GM23248 (cell line): ENCODE measurements at regions not wholly inside any gene's neighbourhood (a gene's known extent, or its start where the extent isn't known, plus 50 kb on each side); places are given as distances from the start of the nearest gene placed in this dataset.

Experiments
- DNase-seq: peaks from one replicate; pipeline ENCODE4 v3.0.0-alpha.2; 2015
- H2AFZ ChIP-seq: fragments of 200-600 bp; sonication (generic); 2 replicates; pipeline ENCODE4 v1.6.1; 2016; ENCODE audit warnings: antibody characterized with exemption
- H3F3A ChIP-seq: fragments of 200-600 bp; sonication (generic); 2 replicates; pipeline ENCODE4 v1.6.1; 2016; ENCODE audit warnings: mild to moderate bottlenecking, antibody characterized with exemption, mixed run types; ENCODE audit not compliant: insufficient read depth
- H3K27ac ChIP-seq: fragments of 200-600 bp; sonication (generic); 2 replicates; pipeline ENCODE4 v1.5.1; 2016; ENCODE audit warnings: mild to moderate bottlenecking
- H3K27me3 ChIP-seq: fragments of 200-600 bp; sonication (generic); replicated peaks from 2 replicates; pipeline ENCODE4 v1.6.1; 2016; ENCODE audit warnings: mild to moderate bottlenecking; ENCODE audit not compliant: insufficient read depth
- H3K36me3 ChIP-seq: fragments of 200-600 bp; sonication (generic); 2 replicates; pipeline ENCODE4 v1.6.1; 2016; ENCODE audit warnings: low read depth, mild to moderate bottlenecking
- H3K4me1 ChIP-seq: fragments of 200-600 bp; sonication (generic); 2 replicates; pipeline ENCODE4 v1.6.1; 2016; ENCODE audit warnings: mild to moderate bottlenecking; ENCODE audit not compliant: insufficient read depth
- H3K4me2 ChIP-seq: fragments of 200-600 bp; sonication (generic); one replicate; pipeline ENCODE4 v1.6.1; 2016; ENCODE audit warnings: mild to moderate bottlenecking; ENCODE audit not compliant: unreplicated experiment
- H3K4me3 ChIP-seq: fragments of 200-600 bp; sonication (generic); 2 replicates; pipeline ENCODE4 v1.5.1; 2016; ENCODE audit warnings: mild to moderate bottlenecking
- H3K79me2 ChIP-seq: fragments of 200-600 bp; sonication (generic); 2 replicates; pipeline ENCODE4 v1.6.1; 2016; ENCODE audit warnings: mild to moderate bottlenecking; ENCODE audit not compliant: insufficient read depth
- H3K9ac ChIP-seq: fragments of 200-600 bp; sonication (generic); 2 replicates; pipeline ENCODE4 v1.6.1; 2016; ENCODE audit warnings: mild to moderate bottlenecking
- H3K9me2 ChIP-seq: fragments of 200-600 bp; sonication (generic); 2 replicates; pipeline ENCODE4 v1.6.1; 2016; ENCODE audit warnings: mixed run types, mild to moderate bottlenecking, moderate library complexity; ENCODE audit not compliant: insufficient read depth
- H3K9me3 ChIP-seq: fragments of 200-600 bp; sonication (generic); one replicate; pipeline ENCODE4 v1.6.1; 2017; ENCODE audit warnings: low read depth
- H4K20me1 ChIP-seq: fragments of 200-600 bp; sonication (generic); 2 replicates; pipeline ENCODE4 v1.6.0; 2016; ENCODE audit not compliant: insufficient read depth
- EZH2 ChIP-seq: fragments of 200-600 bp; sonication (generic); IDR thresholded peaks from 2 replicates; pipeline ENCODE4 v1.6.1; 2018; ENCODE audit warnings: antibody characterized with exemption, mild to moderate bottlenecking; ENCODE audit not compliant: insufficient read depth, poor library complexity, severe bottlenecking
- EZH2phosphoT487 ChIP-seq: fragments of 200-600 bp; sonication (generic); IDR thresholded peaks from 2 replicates; pipeline ENCODE4 v1.6.1; 2018; ENCODE audit warnings: antibody characterized with exemption, moderate library complexity, mild to moderate bottlenecking, low read depth; ENCODE audit not compliant: insufficient read depth
- WGBS, 2 experiments: methylation state at CpG; one replicate each; pipeline ENCODE4 v1.1.6; 2015 to 2017; ENCODE audit warnings: low lambda C conversion rate in 2 of 2, low coverage in 1 of 2; ENCODE audit errors: missing lambda C conversion rate in 2 of 2; 5-methylcytosine and 5-hydroxymethylcytosine counted together
- in situ Hi-C: fragments of 300-500 bp; cut with MboI; formaldehyde crosslinking; loops from 2 replicates; pipeline ENCODE4 v1.15.0; 2020

DNA sequence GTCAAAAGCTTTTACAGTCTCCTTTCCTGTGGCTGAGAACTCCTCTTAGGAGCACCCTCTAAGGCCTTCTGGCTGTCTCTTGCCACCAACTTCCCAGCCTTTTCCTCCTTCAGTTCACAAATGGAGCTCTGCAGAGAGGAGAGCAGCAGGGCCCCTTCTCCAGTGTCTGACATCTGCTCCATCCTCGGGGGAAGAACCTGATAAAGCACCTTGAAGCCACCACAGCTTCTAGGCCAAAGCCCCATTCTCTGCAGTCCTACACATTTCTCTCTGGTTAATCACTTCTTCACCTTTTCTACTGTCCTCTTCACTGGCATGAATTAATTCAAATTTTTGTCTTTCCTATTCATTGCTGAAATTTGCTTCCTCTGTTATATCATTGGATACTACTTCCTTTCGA lies 378.1 kb upstream of the POU3F1 start:
- H3K36me3 ChIP-seq, result no peaks in the 10 kb centered on the region
- H2AFZ ChIP-seq, result no peak overlapping the region
- no peaks in the 10 kb centered on the region for H3K79me2 ChIP-seq
- H3K4me1 ChIP-seq, result no peaks in the 10 kb centered on the region
- DNase-seq, result no peak
- in situ Hi-C loops, result no loop called here
- no peaks in the 10 kb centered on the region for H3K27me3 ChIP-seq
- H3K4me2 ChIP-seq, result no peak overlapping the region
- no peaks in the 10 kb centered on the region for H4K20me1 ChIP-seq
- H3K4me3 ChIP-seq, result no peak overlapping the region
- H3K27ac ChIP-seq, result no peak overlapping the region
- WGBS, 2 experiments, result 8 to 16% methylated on average over 2 of the region's 2 CpGs
- TF ChIP-seq EZH2phosphoT487 (no peak), EZH2 (no peak)
- no peaks in the 10 kb centered on the region for H3K9me3 ChIP-seq
- H3K9me2 ChIP-seq, result no peaks in the 10 kb centered on the region
- no peaks in the 10 kb centered on the region for H3F3A ChIP-seq
- H3K9ac ChIP-seq, result no peak overlapping the region

- H3K79me2 ChIP-seq, result no peaks in the 10 kb centered on the region
- TF ChIP-seq EZH2 (no peak), EZH2phosphoT487 (no peak)
- no peaks in the 10 kb centered on the region for H3K4me1 ChIP-seq
- in situ Hi-C loops, result no loop called here
- H3K36me3 ChIP-seq, result no peaks in the 10 kb centered on the region
- WGBS, 2 experiments, result 30 to 36% methylated on average over 4 of the region's 4 CpGs
- H3K4me2 ChIP-seq, result no peak overlapping the region
- no peak for DNase-seq
- H4K20me1 ChIP-seq, result no peaks in the 10 kb centered on the region
- no peak overlapping the region for H3K4me3 ChIP-seq
- H3K27ac ChIP-seq, result no peak overlapping the region
- no peaks in the 10 kb centered on the region for H3K9me3 ChIP-seq
- H2AFZ ChIP-seq, result no peak overlapping the region
- H3K9ac ChIP-seq, result no peak overlapping the region
- H3F3A ChIP-seq, result no peaks in the 10 kb centered on the region
- H3K9me2 ChIP-seq, result no peaks in the 10 kb centered on the region
- H3K27me3 ChIP-seq, result no peaks in the 10 kb centered on the region
These were observed 374.1 kb upstream of the POU3F1 start for GRCh38 chr1:38420666-38421065.

DNA sequence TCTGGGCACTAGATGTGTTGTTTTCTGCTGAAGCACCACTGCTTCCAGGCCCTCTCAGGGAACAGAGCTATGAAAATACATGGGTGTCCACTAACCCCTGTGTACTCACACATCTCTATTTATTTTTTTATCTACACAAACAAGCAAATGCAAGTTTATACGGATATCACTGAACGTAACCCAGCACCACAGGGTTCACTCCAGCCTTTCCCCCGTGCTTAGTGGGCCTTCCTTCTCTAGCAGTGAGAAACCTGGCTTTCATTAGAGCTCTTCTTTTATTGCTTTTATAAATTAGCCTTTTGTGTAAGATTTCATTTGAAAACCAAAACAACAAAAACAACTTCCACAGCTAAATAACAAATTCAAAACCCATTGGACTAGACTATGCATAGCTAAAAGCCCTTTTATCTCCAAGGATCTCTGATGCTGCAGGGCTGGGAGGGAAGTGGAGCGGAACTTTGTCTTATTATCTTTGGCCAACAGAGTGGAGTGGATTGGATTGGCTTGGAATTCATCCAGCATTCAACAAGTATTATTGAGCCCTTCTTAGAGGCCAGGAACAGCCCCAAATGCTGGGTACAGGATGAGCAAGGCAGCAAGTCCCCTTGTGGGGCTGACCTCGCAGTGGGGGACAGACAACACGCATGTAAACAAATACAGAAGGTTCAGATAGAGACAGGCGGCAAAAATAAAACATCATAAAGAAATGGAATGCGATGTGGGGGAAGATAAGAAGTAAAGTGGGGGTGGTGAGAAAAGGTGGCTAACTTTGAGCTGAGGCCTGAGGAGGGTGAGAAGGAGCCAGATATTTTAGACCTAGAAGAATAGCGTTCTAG lies 371.8 kb upstream of the POU3F1 start:
- Histone ChIP-seq H3K9me2 (no peaks in the 10 kb centered on the region), H3K4me3 (no peak overlapping the region), H2AFZ (no peak overlapping the region), H3F3A (no peaks in the 10 kb centered on the region), H3K9ac (no peak overlapping the region), H3K36me3 (no peaks in the 10 kb centered on the region), H3K79me2 (no peaks in the 10 kb centered on the region), H3K4me1 (no peaks in the 10 kb centered on the region), H3K9me3 (no peaks in the 10 kb centered on the region), H3K27me3 (no peaks in the 10 kb centered on the region), H4K20me1 (no peaks in the 10 kb centered on the region), H3K27ac (no peak overlapping the region), H3K4me2 (no peak overlapping the region)
- in situ Hi-C loops, result no loop called here
- TF ChIP-seq EZH2, result no peak
- no peak for TF ChIP-seq EZH2phosphoT487
- DNase-seq, result no peak
- WGBS, 2 experiments, result 29 to 33% methylated on average over 9 of the region's 9 CpGs

DNA sequence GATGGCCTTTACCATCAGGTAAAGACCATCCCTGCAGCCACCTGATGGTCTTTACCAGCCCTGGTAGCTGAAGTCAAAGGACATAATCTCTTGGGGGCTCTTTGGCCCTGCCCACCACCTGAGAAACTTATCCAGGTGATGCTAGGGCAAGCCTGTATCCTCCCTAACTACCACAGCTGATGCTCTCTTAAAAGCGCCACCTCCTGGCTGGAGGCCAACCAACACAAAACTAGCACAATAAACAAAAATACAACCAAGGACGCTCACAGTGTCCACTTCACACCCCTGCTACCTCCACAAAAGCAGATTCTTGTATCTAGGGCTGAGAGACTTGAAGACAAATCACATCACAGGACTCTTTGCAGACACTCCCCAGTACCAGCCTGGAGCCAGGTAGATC lies 357.1 kb upstream of the POU3F1 start:
- no peaks in the 10 kb centered on the region for H4K20me1 ChIP-seq
- WGBS, 2 experiments, result 41 to 46% methylated on average over 2 of the region's 2 CpGs
- in situ Hi-C loops, result no loop called here

More for the DNA sequence above, 357.1 kb upstream of the POU3F1 start:
- H3K4me1 ChIP-seq, result no peaks in the 10 kb centered on the region
- no peak overlapping the region for H3K4me3 ChIP-seq
- no peaks in the 10 kb centered on the region for H3K9me3 ChIP-seq
- DNase-seq, result no peak
- TF ChIP-seq EZH2 (no peak), EZH2phosphoT487 (no peak)
- H3K27me3 ChIP-seq, result no peaks in the 10 kb centered on the region
- H2AFZ ChIP-seq, result no peak overlapping the region
- H3K9ac ChIP-seq, result no peak overlapping the region
- H3K9me2 ChIP-seq, result no peaks in the 10 kb centered on the region
- H3F3A ChIP-seq, result no peaks in the 10 kb centered on the region
- H3K36me3 ChIP-seq, result no peaks in the 10 kb centered on the region
- H3K27ac ChIP-seq, result no peak overlapping the region
- H3K4me2 ChIP-seq, result no peak overlapping the region
- no peaks in the 10 kb centered on the region for H3K79me2 ChIP-seq
